GM12801 (cell line): ENCODE measurements at regions not wholly inside any gene's neighbourhood (a gene's known extent, or its start where the extent isn't known, plus 50 kb on each side); places are given as distances from the start of the nearest gene placed in this dataset.

Experiments
- TF ChIP-seq, protein P1 (sequence below): IDR thresholded peaks from one replicate; pipeline ENCODE4 v1.5.1; 2011; ENCODE audit warnings: control low read depth; ENCODE audit not compliant: insufficient read length; ENCODE audit errors: extremely low read depth

DNA sequence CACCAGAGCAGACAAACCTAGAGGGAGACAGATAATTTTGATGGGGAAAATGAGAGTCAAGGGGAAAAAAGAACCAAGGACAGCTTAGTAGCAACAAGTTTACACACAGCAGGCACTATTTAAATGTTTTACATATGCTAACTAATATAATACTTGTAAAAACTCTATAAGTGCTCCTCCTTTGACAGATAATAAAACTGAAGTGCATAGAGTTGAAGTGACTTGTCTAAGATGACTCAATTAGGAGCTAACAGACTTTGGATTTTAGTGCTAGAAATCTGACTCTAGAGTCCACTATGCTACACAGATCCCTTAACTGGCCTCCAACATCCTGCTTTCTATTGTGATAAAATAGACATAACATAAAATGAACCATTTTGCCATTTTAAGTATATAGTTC is 506.9 kb downstream of the SATB2 start:
- TF ChIP-seq, protein P1, sequence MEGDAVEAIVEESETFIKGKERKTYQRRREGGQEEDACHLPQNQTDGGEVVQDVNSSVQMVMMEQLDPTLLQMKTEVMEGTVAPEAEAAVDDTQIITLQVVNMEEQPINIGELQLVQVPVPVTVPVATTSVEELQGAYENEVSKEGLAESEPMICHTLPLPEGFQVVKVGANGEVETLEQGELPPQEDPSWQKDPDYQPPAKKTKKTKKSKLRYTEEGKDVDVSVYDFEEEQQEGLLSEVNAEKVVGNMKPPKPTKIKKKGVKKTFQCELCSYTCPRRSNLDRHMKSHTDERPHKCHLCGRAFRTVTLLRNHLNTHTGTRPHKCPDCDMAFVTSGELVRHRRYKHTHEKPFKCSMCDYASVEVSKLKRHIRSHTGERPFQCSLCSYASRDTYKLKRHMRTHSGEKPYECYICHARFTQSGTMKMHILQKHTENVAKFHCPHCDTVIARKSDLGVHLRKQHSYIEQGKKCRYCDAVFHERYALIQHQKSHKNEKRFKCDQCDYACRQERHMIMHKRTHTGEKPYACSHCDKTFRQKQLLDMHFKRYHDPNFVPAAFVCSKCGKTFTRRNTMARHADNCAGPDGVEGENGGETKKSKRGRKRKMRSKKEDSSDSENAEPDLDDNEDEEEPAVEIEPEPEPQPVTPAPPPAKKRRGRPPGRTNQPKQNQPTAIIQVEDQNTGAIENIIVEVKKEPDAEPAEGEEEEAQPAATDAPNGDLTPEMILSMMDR, result no peak

DNA sequence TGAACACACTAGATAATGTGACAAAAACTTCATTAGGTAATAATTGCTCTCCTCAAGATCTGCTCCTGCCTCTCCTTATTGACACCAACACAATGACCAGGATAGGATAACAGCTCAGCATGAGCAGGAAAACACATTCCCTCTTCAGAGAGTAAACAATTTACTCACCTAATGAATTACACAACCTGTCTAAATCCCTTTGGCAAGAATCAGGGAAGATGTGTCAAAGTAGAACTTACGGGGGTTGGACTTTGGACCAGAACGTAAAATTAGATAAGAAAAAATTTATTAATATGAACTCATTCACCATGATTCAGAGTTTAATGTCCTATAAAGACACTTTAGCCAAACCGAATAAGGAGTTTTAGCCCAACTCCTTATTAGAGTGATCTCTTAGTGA is 512.2 kb downstream of the SATB2 start:
- TF ChIP-seq, protein P1, result no peak

DNA sequence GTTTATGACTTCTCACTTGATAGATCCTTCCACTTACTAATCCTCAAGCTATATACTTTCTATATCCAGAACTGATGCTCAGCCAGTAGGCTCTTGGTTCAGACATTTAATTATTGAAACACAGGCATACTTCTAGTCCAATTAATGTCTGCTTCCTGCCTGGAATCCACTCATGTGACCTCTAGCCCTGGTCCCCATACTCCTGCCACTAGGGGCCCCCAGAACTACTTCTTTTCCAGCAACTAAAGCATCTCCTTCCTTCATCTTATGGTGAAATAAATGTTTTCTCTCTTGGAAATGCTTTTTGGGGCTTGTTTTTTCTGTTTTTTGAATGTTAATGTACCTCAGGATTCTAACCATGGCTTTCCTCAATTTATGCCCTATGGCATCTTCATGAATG is 527.6 kb downstream of the SATB2 start:
- TF ChIP-seq, protein P1, result no peak

DNA sequence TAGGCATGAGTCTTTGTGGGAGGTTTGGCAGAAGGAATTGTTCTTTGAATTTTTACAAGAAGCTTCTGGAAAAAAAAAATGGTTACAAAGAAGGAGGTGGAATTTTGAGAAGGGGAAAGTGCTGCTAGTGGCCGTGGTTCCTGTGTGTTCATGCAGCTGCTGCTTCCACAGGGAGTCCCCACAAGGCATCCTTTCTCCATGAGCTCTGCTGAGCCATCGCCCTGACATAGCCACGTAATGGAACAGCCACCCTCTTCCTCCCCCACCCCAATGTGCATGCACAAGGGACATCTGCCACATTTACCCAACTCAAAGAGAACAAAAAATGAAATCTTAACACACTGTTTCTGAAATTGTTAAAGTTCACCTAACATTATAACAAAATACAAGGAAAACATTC is 529.7 kb downstream of the SATB2 start:
- TF ChIP-seq, protein P1, result no peak

DNA sequence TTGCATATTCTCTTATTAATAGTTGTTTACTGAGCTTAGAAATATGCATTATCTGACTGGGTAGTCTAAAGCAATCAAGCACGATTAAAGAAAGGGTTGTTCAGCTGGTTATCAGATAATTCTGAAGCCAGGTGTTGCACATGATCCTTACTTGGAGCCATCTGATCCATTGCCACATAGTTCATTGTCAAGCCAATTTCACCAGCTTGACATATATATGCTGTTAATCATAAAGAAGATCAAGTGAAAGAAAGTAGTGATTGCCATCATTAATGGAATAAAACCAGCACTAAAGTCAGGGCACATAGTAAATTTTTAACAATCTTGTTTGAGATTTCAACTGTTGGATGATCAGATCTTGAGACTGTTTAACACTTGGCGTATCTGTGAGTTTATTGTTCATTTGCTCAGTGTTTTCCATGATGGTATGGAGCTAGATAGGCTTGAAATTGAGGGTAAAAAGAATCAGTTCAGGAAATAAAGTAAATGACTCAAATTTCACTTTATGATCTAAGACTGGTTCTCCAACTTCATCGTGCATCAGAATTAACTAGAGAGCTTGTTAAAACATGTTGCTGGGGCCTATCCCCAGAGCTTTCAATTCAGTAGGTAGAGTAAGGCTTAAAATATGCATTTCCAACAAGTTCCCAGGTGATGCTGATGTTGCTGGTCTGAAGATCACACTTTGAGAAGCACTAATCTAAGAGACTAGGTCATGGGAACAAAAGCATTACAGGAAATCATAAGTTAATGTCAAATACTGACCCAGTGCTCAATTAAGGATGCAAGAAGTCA is 539.6 kb downstream of the SATB2 start:
- TF ChIP-seq, protein P1, result no peak

DNA sequence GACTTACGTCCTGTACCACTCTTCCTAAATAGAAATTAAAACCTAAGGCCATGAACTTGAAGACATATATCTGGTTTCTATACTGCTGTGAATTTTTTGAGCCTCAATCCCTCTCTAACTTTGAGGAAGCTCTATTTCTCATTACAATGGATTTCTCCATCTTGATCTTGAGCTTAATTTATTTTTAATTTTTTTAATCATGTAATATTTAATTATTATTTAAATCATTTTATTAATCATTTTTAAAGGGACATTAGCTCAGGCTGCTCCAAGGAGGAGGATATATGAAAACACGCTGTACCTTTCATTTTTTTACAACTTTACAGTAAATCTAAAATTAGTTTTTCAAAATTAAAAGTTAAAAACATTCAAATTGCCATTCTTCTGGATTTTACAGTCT is 540.5 kb downstream of the SATB2 start:
- TF ChIP-seq, protein P1, result no peak

DNA sequence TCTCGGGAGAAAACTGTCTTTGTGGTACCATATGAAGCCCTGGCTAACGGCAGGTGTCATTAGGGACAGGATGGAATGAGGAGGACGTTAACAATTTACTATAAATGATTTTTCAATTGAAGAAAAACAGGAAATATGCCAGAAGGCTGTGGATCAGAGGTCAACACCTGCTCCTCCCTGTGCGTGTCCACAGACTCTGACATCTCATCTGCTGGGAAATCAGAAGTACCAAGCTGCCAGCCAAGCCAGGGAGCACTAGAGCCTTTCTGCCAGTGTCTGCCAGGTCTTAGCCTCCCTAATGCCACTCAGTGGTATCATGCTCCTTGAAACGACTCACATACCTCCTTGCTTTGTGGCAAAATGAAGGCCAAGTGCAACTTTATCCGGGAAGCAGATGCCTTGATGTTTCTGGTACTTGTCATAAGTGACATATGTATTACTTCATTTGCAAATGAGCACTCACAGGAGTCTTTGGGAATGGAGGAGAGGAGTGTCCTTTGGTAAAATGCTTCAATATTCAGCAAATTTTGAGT is 541.1 kb downstream of the SATB2 start:
- TF ChIP-seq, protein P1, result no peak
